Karpas-422 (cell line): ENCODE measurements at regions not wholly inside any gene's neighbourhood (a gene's known extent, or its start where the extent isn't known, plus 50 kb on each side); places are given as distances from the start of the nearest gene placed in this dataset.

Source experiments
- DNase-seq: peaks from one replicate; pipeline ENCODE4 v3.0.0-alpha.2; 2015
- H2AFZ ChIP-seq: fragments of 200-600 bp; sonication (generic); 2 replicates; pipeline ENCODE4 v1.6.1; 2014; ENCODE audit warnings: antibody characterized with exemption, low read length, mixed read lengths
- H3K27ac ChIP-seq: fragments of 200-600 bp; sonication (generic); 2 replicates; pipeline ENCODE4 v1.5.1; 2014; ENCODE audit warnings: mild to moderate bottlenecking, low read length, moderate library complexity
- H3K27me3 ChIP-seq: fragments of 200-600 bp; sonication (generic); 2 replicates; pipeline ENCODE4 v1.6.1; 2014; ENCODE audit warnings: low read length, mixed read lengths
- H3K36me3 ChIP-seq: fragments of 200-600 bp; sonication (generic); 2 replicates; pipeline ENCODE4 v1.6.1; 2014; ENCODE audit warnings: low read length, mixed read lengths; ENCODE audit not compliant: insufficient read depth
- H3K4me1 ChIP-seq: fragments of 200-600 bp; sonication (generic); 2 replicates; pipeline ENCODE4 v1.6.1; 2014; ENCODE audit warnings: mild to moderate bottlenecking, low read length, mixed read lengths
- H3K4me2 ChIP-seq: fragments of 200-600 bp; sonication (generic); 2 replicates; pipeline ENCODE4 v1.6.1; 2014; ENCODE audit warnings: low read length, low read depth, mild to moderate bottlenecking; ENCODE audit not compliant: poor library complexity, severe bottlenecking
- H3K4me3 ChIP-seq: fragments of 200-600 bp; sonication (generic); 2 replicates; pipeline ENCODE4 v1.5.1; 2014; ENCODE audit warnings: mild to moderate bottlenecking, antibody characterized with exemption, low read length, mixed read lengths
- H3K79me2 ChIP-seq: fragments of 200-600 bp; sonication (generic); 2 replicates; pipeline ENCODE4 v1.6.1; 2014; ENCODE audit warnings: mild to moderate bottlenecking, low read length, mixed read lengths
- H3K9ac ChIP-seq: fragments of 200-600 bp; sonication (generic); 2 replicates; pipeline ENCODE4 v1.6.0; 2014; ENCODE audit warnings: low read length
- H3K9me2 ChIP-seq: fragments of 200-600 bp; sonication (generic), shearing (Covaris generic); replicated peaks from 2 replicates; pipeline ENCODE4 v1.6.0; 2014; ENCODE audit warnings: mild to moderate bottlenecking, low read length, moderate library complexity; ENCODE audit not compliant: insufficient read depth
- H3K9me3 ChIP-seq: fragments of 300-700, 200-600 bp; sonication (generic); 2 replicates; pipeline ENCODE4 v1.6.1; 2014; ENCODE audit warnings: low read length, mixed read lengths
- H4K20me1 ChIP-seq: fragments of 200-600 bp; sonication (generic); 2 replicates; pipeline ENCODE4 v1.6.1; 2014; ENCODE audit warnings: mild to moderate bottlenecking, antibody characterized with exemption, low read length, low read depth; ENCODE audit not compliant: insufficient read depth

GRCh38 chr5:23158179-23158578 is 305.0 kb upstream of the CDH12 start:
- no peaks in the 10 kb centered on the region for H3K27me3 ChIP-seq
- H2AFZ ChIP-seq = no peak overlapping the region
- no peak overlapping the region for H3K27ac ChIP-seq
- H3K36me3 ChIP-seq = no peaks in the 10 kb centered on the region
- H3K9ac ChIP-seq = no peak overlapping the region
- H3K9me2 ChIP-seq = no peaks in the 10 kb centered on the region
- H3K4me1 ChIP-seq = no peaks in the 10 kb centered on the region
- H3K4me3 ChIP-seq = no peak overlapping the region
- DNase-seq = no peak
- H3K79me2 ChIP-seq = no peaks in the 10 kb centered on the region
- no peak overlapping the region for H3K4me2 ChIP-seq
- no peaks in the 10 kb centered on the region for H3K9me3 ChIP-seq
- H4K20me1 ChIP-seq = no peaks in the 10 kb centered on the region

GRCh38 chr5:23157716-23158115 is 304.6 kb upstream of the CDH12 start:
- no peaks in the 10 kb centered on the region for H3K36me3 ChIP-seq
- DNase-seq = no peak
- no peak overlapping the region for H3K4me3 ChIP-seq
- no peak overlapping the region for H2AFZ ChIP-seq
- H3K27me3 ChIP-seq = no peaks in the 10 kb centered on the region
- H3K4me1 ChIP-seq = no peaks in the 10 kb centered on the region
- no peaks in the 10 kb centered on the region for H4K20me1 ChIP-seq
- no peak overlapping the region for H3K27ac ChIP-seq
- no peak overlapping the region for H3K4me2 ChIP-seq
- no peak overlapping the region for H3K9ac ChIP-seq
- no peaks in the 10 kb centered on the region for H3K9me3 ChIP-seq
- H3K9me2 ChIP-seq = no peaks in the 10 kb centered on the region
- no peaks in the 10 kb centered on the region for H3K79me2 ChIP-seq

GRCh38 chr5:23157169-23157568 is 304.0 kb upstream of the CDH12 start:
- no peaks in the 10 kb centered on the region for H3K36me3 ChIP-seq
- H3K4me1 ChIP-seq = no peaks in the 10 kb centered on the region
- H3K4me2 ChIP-seq = no peak overlapping the region
- no peak overlapping the region for H3K9ac ChIP-seq
- H3K9me3 ChIP-seq = no peaks in the 10 kb centered on the region
- no peak overlapping the region for H2AFZ ChIP-seq
- no peaks in the 10 kb centered on the region for H3K9me2 ChIP-seq
- DNase-seq = no peak
- no peak overlapping the region for H3K27ac ChIP-seq
- H3K4me3 ChIP-seq = no peak overlapping the region
- no peaks in the 10 kb centered on the region for H3K79me2 ChIP-seq
- no peaks in the 10 kb centered on the region for H4K20me1 ChIP-seq
- no peaks in the 10 kb centered on the region for H3K27me3 ChIP-seq

- no peak for DNase-seq
- no peaks in the 10 kb centered on the region for H3K4me1 ChIP-seq
- no peak overlapping the region for H3K9ac ChIP-seq
- no peaks in the 10 kb centered on the region for H3K9me2 ChIP-seq
- no peaks in the 10 kb centered on the region for H4K20me1 ChIP-seq
- no peak overlapping the region for H3K4me3 ChIP-seq
- H3K36me3 ChIP-seq = no peaks in the 10 kb centered on the region
- no peak overlapping the region for H3K4me2 ChIP-seq
- H3K27ac ChIP-seq = no peak overlapping the region
- H3K79me2 ChIP-seq = no peaks in the 10 kb centered on the region
- H2AFZ ChIP-seq = no peak overlapping the region
- H3K27me3 ChIP-seq = no peaks in the 10 kb centered on the region
- H3K9me3 ChIP-seq = no peaks in the 10 kb centered on the region
Measured at GRCh38 chr5:23147625-23148024, 294.5 kb upstream of the CDH12 start.

GRCh38 chr5:23146183-23146582 is 293.0 kb upstream of the CDH12 start:
- H3K9me3 ChIP-seq = no peaks in the 10 kb centered on the region
- H3K9ac ChIP-seq = no peak overlapping the region
- no peaks in the 10 kb centered on the region for H4K20me1 ChIP-seq

GRCh38 chr5:23139338-23140171 is 286.4 kb upstream of the CDH12 start:
- H3K27ac ChIP-seq = no peak overlapping the region
- H3K4me3 ChIP-seq = no peak overlapping the region
- H3K36me3 ChIP-seq = no peaks in the 10 kb centered on the region
- peaks cover 4% of the 10 kb centered on the region; the same call in 1 of the 2 replicates for H3K4me1 ChIP-seq
- H3K9me2 ChIP-seq = no peaks in the 10 kb centered on the region
- DNase-seq = peak; percentile 83
- H3K79me2 ChIP-seq = no peaks in the 10 kb centered on the region
- no peaks in the 10 kb centered on the region for H3K9me3 ChIP-seq
- H3K4me2 ChIP-seq = no peak overlapping the region
- no peak overlapping the region for H2AFZ ChIP-seq
- H4K20me1 ChIP-seq = no peaks in the 10 kb centered on the region
- no peak overlapping the region for H3K9ac ChIP-seq
- H3K27me3 ChIP-seq = no peaks in the 10 kb centered on the region

More at GRCh38 chr5:23146183-23146582, 293.0 kb upstream of the CDH12 start:
- Histone ChIP-seq H3K79me2 (no peaks in the 10 kb centered on the region), H3K4me1 (no peaks in the 10 kb centered on the region), H3K36me3 (no peaks in the 10 kb centered on the region), H3K27ac (no peak overlapping the region), H3K27me3 (no peaks in the 10 kb centered on the region), H2AFZ (no peak overlapping the region), H3K4me2 (no peak overlapping the region), H3K9me2 (no peaks in the 10 kb centered on the region), H3K4me3 (no peak overlapping the region)
- DNase-seq = no peak

GRCh38 chr5:23136958-23137357 is 283.8 kb upstream of the CDH12 start:
- DNase-seq = no peak
- H4K20me1 ChIP-seq = no peaks in the 10 kb centered on the region
- H3K9me3 ChIP-seq = no peaks in the 10 kb centered on the region
- H3K27ac ChIP-seq = no peak overlapping the region
- no peak overlapping the region for H3K9ac ChIP-seq
- H3K4me1 ChIP-seq = peaks cover 4% of the 10 kb centered on the region; the same call in 1 of the 2 replicates
- no peak overlapping the region for H2AFZ ChIP-seq
- no peaks in the 10 kb centered on the region for H3K79me2 ChIP-seq
- H3K9me2 ChIP-seq = no peaks in the 10 kb centered on the region
- no peaks in the 10 kb centered on the region for H3K27me3 ChIP-seq
- H3K4me3 ChIP-seq = no peak overlapping the region
- H3K36me3 ChIP-seq = no peaks in the 10 kb centered on the region
- H3K4me2 ChIP-seq = no peak overlapping the region

GRCh38 chr5:23132231-23132630 is 279.1 kb upstream of the CDH12 start:
- no peak overlapping the region for H2AFZ ChIP-seq
- no peak overlapping the region for H3K4me2 ChIP-seq

More at GRCh38 chr5:23132231-23132630, 279.1 kb upstream of the CDH12 start:
- Histone ChIP-seq H3K9me2 (no peaks in the 10 kb centered on the region), H4K20me1 (no peaks in the 10 kb centered on the region), H3K9ac (no peak overlapping the region), H3K4me3 (no peak overlapping the region), H3K4me1 (no peaks in the 10 kb centered on the region), H3K27ac (no peak overlapping the region), H3K36me3 (no peaks in the 10 kb centered on the region), H3K79me2 (no peaks in the 10 kb centered on the region), H3K9me3 (no peaks in the 10 kb centered on the region), H3K27me3 (0 out of 2 replicates have a peak, but pooled peaks cover 4% of the 10 kb centered on the region)
- DNase-seq = no peak
